GM23338 (cell line): ENCODE measurements at regions not wholly inside any gene's neighbourhood (a gene's known extent, or its start where the extent isn't known, plus 50 kb on each side); places are given as distances from the start of the nearest gene placed in this dataset.

Experiments
- ATAC-seq: fragments of 200-7000 bp; cut with Tn5 transposase; 3 replicates; pipeline ENCODE4 v1.9.1; 2020
- DNase-seq: peaks from one replicate; pipeline ENCODE4 v3.0.0-alpha.2; 2015; ENCODE audit warnings: low spot score
- H2AFZ ChIP-seq: fragments of 200-600 bp; sonication (generic); 2 replicates; pipeline ENCODE4 v1.8.0; 2016; ENCODE audit warnings: antibody characterized with exemption, mild to moderate bottlenecking, moderate library complexity
- H3F3A ChIP-seq: fragments of 200-600 bp; sonication (generic); replicated peaks from 2 replicates; pipeline ENCODE4 v1.8.0; 2017; ENCODE audit warnings: antibody characterized with exemption, mixed run types, low read depth
- H3K27ac ChIP-seq: fragments of 200-600 bp; sonication (generic); 2 replicates; pipeline ENCODE4 v1.6.1; 2016; ENCODE audit warnings: low read depth
- H3K27me3 ChIP-seq: fragments of 200-600 bp; sonication (generic); 2 replicates; pipeline ENCODE4 v1.8.0; 2016; ENCODE audit warnings: mild to moderate bottlenecking, mixed run types, moderate library complexity; ENCODE audit not compliant: insufficient read depth
- H3K36me3 ChIP-seq: fragments of 200-600 bp; sonication (generic); 2 replicates; pipeline ENCODE4 v1.8.0; 2016; ENCODE audit warnings: mild to moderate bottlenecking; ENCODE audit not compliant: insufficient read depth
- H3K4me1 ChIP-seq: fragments of 200-600 bp; sonication (generic); 2 replicates; pipeline ENCODE4 v1.8.0; 2016; ENCODE audit warnings: mild to moderate bottlenecking, moderate library complexity; ENCODE audit not compliant: insufficient read depth
- H3K4me2 ChIP-seq: fragments of 200-600 bp; sonication (generic); 2 replicates; pipeline ENCODE4 v1.7.1; 2017; ENCODE audit warnings: mixed run types
- H3K4me3 ChIP-seq: fragments of 200-600 bp; sonication (generic); 2 replicates; pipeline ENCODE4 v1.6.1; 2016; ENCODE audit warnings: mixed run types
- H3K79me2 ChIP-seq: fragments of 200-600 bp; sonication (generic); replicated peaks from 2 replicates; pipeline ENCODE4 v1.8.0; 2017; ENCODE audit warnings: mild to moderate bottlenecking; ENCODE audit not compliant: insufficient read depth
- H3K9me2 ChIP-seq: fragments of 200-600 bp; sonication (generic); 2 replicates; pipeline ENCODE4 v1.8.0; 2017; ENCODE audit not compliant: insufficient read depth
- H4K20me1 ChIP-seq: fragments of 200-600 bp; sonication (generic); replicated peaks from 2 replicates; pipeline ENCODE4 v1.8.0; 2017; ENCODE audit warnings: mild to moderate bottlenecking; ENCODE audit not compliant: insufficient read depth
- H3K27ac Mint-ChIP-seq: 2 replicates; pipeline ENCODE4 v1.8.0; 2020; ENCODE audit warnings: inconsistent platforms, mild to moderate bottlenecking, moderate library complexity, mixed read lengths
- H3K27me3 Mint-ChIP-seq: 3 replicates; pipeline ENCODE4 v1.8.0; 2022; ENCODE audit warnings: low read depth, mild to moderate bottlenecking, moderate library complexity, mixed read lengths, inconsistent platforms; ENCODE audit not compliant: insufficient read depth, poor library complexity
- H3K36me3 Mint-ChIP-seq: 3 replicates; pipeline ENCODE4 v1.8.0; 2021; ENCODE audit warnings: low read depth, mild to moderate bottlenecking, inconsistent platforms, moderate library complexity, mixed read lengths
- H3K4me1 Mint-ChIP-seq: 3 replicates; pipeline ENCODE4 v1.8.0; 2020; ENCODE audit warnings: mild to moderate bottlenecking, inconsistent platforms, mixed read lengths
- H3K4me3 Mint-ChIP-seq: 3 replicates; pipeline ENCODE4 v1.8.0; 2021; ENCODE audit warnings: moderate library complexity, mild to moderate bottlenecking, inconsistent platforms, mixed read lengths
- H3K9me3 Mint-ChIP-seq: 3 replicates; pipeline ENCODE4 v1.8.0; 2020; ENCODE audit warnings: moderate library complexity, mild to moderate bottlenecking, inconsistent platforms, mixed read lengths
- CREB1 ChIP-seq: fragments of 250-450 bp; sonication (Bioruptor Pico); IDR thresholded peaks from 2 replicates; pipeline ENCODE4 v1.5.0; 2020; ENCODE audit warnings: low read depth, mild to moderate bottlenecking, moderate library complexity
- EZH2 ChIP-seq: fragments of 200-600 bp; sonication (generic); IDR thresholded peaks from one replicate; pipeline ENCODE4 v1.8.0; 2017; ENCODE audit warnings: antibody characterized with exemption, mild to moderate bottlenecking, low read depth; ENCODE audit not compliant: unreplicated experiment
- EZH2phosphoT487 ChIP-seq: fragments of 200-600 bp; sonication (generic); IDR thresholded peaks from one replicate; pipeline ENCODE4 v1.8.1; 2018; ENCODE audit warnings: antibody characterized with exemption; ENCODE audit not compliant: unreplicated experiment
- JUNB ChIP-seq: IDR thresholded peaks from one replicate; pipeline ENCODE4 v1.6.1; 2016; ENCODE audit warnings: antibody characterized with exemption; ENCODE audit not compliant: unreplicated experiment
- NANOG ChIP-seq: IDR thresholded peaks from 2 replicates; pipeline ENCODE4 v1.6.1; 2016; ENCODE audit warnings: antibody characterized with exemption, borderline replicate concordance
- POLR2AphosphoS5 ChIP-seq: IDR thresholded peaks from 2 replicates; pipeline ENCODE4 v1.6.1; 2016; ENCODE audit warnings: antibody characterized with exemption, low read depth
- STAT1 ChIP-seq: IDR thresholded peaks from one replicate; pipeline ENCODE4 v1.6.1; 2016; ENCODE audit warnings: antibody characterized with exemption; ENCODE audit not compliant: unreplicated experiment
- ZNF331 ChIP-seq: fragments of 250-450 bp; sonication (Bioruptor Pico); IDR thresholded peaks from 2 replicates; pipeline ENCODE4 v1.5.0; 2020; ENCODE audit warnings: low read depth, mild to moderate bottlenecking, moderate library complexity
- TF ChIP-seq, protein P1 (sequence below): IDR thresholded peaks from 2 replicates; pipeline ENCODE4 v1.6.1; 2016; ENCODE audit warnings: antibody characterized with exemption
- TF ChIP-seq, protein P2 (sequence below), 2 experiments: fragments of 200-600 bp in 1 of 2; sonication (generic) in 1 of 2; conservative IDR thresholded peaks; 2 replicates each; pipeline versions ENCODE4 v1.5.1 to v1.6.1; 2016 to 2017; ENCODE audit warnings: antibody characterized with exemption in 2 of 2, low read depth in 2 of 2, mild to moderate bottlenecking in 2 of 2, moderate library complexity in 1 of 2
- TF ChIP-seq, protein P3 (sequence below): fragments of 250-450 bp; sonication (Bioruptor Pico); IDR thresholded peaks from 2 replicates; pipeline ENCODE4 v1.5.0; 2020; ENCODE audit warnings: mild to moderate bottlenecking, moderate library complexity
- TF ChIP-seq, protein P4 (sequence below): IDR thresholded peaks from one replicate; pipeline ENCODE4 v1.6.1; 2018; ENCODE audit warnings: antibody characterized with exemption; ENCODE audit not compliant: unreplicated experiment

DNA sequence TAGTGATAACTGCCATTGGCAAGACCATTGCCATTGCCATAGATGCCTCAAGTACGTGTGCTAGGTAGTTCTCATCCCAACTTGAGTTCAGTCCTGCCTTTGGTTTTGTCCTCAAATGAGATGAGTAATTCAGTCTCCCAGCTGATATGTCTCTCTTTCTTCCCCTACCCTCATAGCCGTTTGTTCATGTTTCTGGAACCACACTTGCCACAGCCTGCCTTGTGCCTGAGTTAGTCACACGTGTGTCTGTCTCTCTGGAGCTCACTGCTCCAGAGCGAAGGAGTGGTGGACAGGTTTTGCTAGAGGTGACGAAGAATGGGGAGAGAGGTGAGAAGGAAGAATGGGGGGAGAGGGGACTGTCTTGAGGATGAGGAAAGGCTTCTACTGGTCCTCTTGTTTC is 88.0 kb upstream of the IGF1R start (continued):
- TF ChIP-seq EZH2 (no peak), STAT1 (no peak), EZH2phosphoT487 (no peak), POLR2AphosphoS5 (no peak), ZNF331 (CRISPR knock-in tag) (no peak)
- TF ChIP-seq, protein P1, sequence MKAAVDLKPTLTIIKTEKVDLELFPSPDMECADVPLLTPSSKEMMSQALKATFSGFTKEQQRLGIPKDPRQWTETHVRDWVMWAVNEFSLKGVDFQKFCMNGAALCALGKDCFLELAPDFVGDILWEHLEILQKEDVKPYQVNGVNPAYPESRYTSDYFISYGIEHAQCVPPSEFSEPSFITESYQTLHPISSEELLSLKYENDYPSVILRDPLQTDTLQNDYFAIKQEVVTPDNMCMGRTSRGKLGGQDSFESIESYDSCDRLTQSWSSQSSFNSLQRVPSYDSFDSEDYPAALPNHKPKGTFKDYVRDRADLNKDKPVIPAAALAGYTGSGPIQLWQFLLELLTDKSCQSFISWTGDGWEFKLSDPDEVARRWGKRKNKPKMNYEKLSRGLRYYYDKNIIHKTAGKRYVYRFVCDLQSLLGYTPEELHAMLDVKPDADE, result no peak

- no peak for ATAC-seq
- Histone ChIP-seq H2AFZ (no peak overlapping the region), H3K4me1 (peaks cover 12% of the 10 kb centered on the region), H3K79me2 (no peaks in the 10 kb centered on the region), H3K4me2 (no peak overlapping the region), H3K9me2 (peaks cover 12% of the 10 kb centered on the region; the same call in 1 of the 2 replicates), H4K20me1 (no peaks in the 10 kb centered on the region), H3K36me3 (no peaks in the 10 kb centered on the region), H3F3A (no peaks in the 10 kb centered on the region), H3K27me3 (no peaks in the 10 kb centered on the region), H3K4me3 (no peak overlapping the region), H3K27ac (no peak overlapping the region)
- 0 out of 3 replicates have a peak, but pooled peaks cover under 1% of the 10 kb centered on the region for H3K36me3 Mint-ChIP-seq
- H3K4me1 Mint-ChIP-seq, result peaks cover 10% of the 10 kb centered on the region
- H3K27me3 Mint-ChIP-seq, result peaks cover 9% of the 10 kb centered on the region
- H3K4me3 Mint-ChIP-seq, result no peak overlapping the region
- DNase-seq, result no peak
- no peak overlapping the region for H3K27ac Mint-ChIP-seq
- H3K9me3 Mint-ChIP-seq, result no peaks in the 10 kb centered on the region; the same call in 2 of the 3 replicates
- no peak for TF ChIP-seq EZH2
- TF ChIP-seq, protein P2, sequence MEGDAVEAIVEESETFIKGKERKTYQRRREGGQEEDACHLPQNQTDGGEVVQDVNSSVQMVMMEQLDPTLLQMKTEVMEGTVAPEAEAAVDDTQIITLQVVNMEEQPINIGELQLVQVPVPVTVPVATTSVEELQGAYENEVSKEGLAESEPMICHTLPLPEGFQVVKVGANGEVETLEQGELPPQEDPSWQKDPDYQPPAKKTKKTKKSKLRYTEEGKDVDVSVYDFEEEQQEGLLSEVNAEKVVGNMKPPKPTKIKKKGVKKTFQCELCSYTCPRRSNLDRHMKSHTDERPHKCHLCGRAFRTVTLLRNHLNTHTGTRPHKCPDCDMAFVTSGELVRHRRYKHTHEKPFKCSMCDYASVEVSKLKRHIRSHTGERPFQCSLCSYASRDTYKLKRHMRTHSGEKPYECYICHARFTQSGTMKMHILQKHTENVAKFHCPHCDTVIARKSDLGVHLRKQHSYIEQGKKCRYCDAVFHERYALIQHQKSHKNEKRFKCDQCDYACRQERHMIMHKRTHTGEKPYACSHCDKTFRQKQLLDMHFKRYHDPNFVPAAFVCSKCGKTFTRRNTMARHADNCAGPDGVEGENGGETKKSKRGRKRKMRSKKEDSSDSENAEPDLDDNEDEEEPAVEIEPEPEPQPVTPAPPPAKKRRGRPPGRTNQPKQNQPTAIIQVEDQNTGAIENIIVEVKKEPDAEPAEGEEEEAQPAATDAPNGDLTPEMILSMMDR (conservative IDR thresholded peaks at IDR 0.05; ENCODE audit: low read depth in 2 of 2), result no peak
- TF ChIP-seq CREB1 (CRISPR knock-in tag), result no peak
- no peak for TF ChIP-seq EZH2phosphoT487
- TF ChIP-seq STAT1, result no peak
- TF ChIP-seq, protein P3, sequence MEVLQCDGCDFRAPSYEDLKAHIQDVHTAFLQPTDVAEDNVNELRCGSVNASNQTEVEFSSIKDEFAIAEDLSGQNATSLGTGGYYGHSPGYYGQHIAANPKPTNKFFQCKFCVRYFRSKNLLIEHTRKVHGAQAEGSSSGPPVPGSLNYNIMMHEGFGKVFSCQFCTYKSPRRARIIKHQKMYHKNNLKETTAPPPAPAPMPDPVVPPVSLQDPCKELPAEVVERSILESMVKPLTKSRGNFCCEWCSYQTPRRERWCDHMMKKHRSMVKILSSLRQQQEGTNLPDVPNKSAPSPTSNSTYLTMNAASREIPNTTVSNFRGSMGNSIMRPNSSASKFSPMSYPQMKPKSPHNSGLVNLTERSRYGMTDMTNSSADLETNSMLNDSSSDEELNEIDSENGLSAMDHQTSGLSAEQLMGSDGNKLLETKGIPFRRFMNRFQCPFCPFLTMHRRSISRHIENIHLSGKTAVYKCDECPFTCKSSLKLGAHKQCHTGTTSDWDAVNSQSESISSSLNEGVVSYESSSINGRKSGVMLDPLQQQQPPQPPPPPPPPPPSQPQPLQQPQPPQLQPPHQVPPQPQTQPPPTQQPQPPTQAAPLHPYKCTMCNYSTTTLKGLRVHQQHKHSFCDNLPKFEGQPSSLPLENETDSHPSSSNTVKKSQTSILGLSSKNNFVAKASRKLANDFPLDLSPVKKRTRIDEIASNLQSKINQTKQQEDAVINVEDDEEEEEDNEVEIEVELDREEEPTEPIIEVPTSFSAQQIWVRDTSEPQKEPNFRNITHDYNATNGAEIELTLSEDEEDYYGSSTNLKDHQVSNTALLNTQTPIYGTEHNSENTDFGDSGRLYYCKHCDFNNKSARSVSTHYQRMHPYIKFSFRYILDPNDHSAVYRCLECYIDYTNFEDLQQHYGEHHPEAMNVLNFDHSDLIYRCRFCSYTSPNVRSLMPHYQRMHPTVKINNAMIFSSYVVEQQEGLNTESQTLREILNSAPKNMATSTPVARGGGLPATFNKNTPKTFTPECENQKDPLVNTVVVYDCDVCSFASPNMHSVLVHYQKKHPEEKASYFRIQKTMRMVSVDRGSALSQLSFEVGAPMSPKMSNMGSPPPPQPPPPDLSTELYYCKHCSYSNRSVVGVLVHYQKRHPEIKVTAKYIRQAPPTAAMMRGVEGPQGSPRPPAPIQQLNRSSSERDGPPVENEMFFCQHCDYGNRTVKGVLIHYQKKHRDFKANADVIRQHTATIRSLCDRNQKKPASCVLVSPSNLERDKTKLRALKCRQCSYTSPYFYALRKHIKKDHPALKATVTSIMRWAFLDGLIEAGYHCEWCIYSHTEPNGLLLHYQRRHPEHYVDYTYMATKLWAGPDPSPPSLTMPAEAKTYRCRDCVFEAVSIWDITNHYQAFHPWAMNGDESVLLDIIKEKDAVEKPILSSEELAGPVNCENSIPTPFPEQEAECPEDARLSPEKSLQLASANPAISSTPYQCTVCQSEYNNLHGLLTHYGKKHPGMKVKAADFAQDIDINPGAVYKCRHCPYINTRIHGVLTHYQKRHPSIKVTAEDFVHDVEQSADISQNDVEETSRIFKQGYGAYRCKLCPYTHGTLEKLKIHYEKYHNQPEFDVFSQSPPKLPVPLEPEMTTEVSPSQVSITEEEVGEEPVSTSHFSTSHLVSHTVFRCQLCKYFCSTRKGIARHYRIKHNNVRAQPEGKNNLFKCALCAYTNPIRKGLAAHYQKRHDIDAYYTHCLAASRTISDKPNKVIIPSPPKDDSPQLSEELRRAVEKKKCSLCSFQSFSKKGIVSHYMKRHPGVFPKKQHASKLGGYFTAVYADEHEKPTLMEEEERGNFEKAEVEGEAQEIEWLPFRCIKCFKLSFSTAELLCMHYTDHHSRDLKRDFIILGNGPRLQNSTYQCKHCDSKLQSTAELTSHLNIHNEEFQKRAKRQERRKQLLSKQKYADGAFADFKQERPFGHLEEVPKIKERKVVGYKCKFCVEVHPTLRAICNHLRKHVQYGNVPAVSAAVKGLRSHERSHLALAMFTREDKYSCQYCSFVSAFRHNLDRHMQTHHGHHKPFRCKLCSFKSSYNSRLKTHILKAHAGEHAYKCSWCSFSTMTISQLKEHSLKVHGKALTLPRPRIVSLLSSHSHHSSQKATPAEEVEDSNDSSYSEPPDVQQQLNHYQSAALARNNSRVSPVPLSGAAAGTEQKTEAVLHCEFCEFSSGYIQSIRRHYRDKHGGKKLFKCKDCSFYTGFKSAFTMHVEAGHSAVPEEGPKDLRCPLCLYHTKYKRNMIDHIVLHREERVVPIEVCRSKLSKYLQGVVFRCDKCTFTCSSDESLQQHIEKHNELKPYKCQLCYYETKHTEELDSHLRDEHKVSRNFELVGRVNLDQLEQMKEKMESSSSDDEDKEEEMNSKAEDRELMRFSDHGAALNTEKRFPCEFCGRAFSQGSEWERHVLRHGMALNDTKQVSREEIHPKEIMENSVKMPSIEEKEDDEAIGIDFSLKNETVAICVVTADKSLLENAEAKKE, result no peak
- no peak for TF ChIP-seq NANOG
- TF ChIP-seq JUNB, result no peak
- TF ChIP-seq, protein P4, sequence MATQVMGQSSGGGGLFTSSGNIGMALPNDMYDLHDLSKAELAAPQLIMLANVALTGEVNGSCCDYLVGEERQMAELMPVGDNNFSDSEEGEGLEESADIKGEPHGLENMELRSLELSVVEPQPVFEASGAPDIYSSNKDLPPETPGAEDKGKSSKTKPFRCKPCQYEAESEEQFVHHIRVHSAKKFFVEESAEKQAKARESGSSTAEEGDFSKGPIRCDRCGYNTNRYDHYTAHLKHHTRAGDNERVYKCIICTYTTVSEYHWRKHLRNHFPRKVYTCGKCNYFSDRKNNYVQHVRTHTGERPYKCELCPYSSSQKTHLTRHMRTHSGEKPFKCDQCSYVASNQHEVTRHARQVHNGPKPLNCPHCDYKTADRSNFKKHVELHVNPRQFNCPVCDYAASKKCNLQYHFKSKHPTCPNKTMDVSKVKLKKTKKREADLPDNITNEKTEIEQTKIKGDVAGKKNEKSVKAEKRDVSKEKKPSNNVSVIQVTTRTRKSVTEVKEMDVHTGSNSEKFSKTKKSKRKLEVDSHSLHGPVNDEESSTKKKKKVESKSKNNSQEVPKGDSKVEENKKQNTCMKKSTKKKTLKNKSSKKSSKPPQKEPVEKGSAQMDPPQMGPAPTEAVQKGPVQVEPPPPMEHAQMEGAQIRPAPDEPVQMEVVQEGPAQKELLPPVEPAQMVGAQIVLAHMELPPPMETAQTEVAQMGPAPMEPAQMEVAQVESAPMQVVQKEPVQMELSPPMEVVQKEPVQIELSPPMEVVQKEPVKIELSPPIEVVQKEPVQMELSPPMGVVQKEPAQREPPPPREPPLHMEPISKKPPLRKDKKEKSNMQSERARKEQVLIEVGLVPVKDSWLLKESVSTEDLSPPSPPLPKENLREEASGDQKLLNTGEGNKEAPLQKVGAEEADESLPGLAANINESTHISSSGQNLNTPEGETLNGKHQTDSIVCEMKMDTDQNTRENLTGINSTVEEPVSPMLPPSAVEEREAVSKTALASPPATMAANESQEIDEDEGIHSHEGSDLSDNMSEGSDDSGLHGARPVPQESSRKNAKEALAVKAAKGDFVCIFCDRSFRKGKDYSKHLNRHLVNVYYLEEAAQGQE, result no peak
Observed at GRCh38 chr15:98561169-98561941, 87.0 kb upstream of the IGF1R start.
